ENCODE measurements at regions not wholly inside any gene's neighbourhood (a gene's known extent, or its start where the extent isn't known, plus 50 kb on each side); places are given as distances from the start of the nearest gene placed in this dataset.

DNA sequence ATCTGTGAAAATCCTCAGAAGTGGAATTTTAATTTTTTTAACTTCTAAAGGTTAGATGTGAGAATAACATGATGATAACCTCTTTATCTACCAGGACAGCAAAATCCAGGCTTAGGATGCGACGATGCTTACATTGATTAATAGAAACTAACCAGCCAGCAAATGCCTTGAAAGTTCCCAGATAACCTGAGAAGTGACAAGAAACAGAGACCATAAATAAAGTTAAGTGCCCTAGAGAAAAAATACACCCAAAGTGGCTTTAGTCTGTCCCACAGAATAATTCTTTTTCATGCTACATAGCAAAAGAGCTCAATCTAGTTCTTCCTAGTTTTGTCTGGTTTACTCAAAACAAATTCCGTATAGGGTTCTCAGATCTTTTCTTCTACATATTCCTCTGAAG is 262.7 kb downstream of the WDR11 start:
- TF ChIP-seq, protein P1, sequence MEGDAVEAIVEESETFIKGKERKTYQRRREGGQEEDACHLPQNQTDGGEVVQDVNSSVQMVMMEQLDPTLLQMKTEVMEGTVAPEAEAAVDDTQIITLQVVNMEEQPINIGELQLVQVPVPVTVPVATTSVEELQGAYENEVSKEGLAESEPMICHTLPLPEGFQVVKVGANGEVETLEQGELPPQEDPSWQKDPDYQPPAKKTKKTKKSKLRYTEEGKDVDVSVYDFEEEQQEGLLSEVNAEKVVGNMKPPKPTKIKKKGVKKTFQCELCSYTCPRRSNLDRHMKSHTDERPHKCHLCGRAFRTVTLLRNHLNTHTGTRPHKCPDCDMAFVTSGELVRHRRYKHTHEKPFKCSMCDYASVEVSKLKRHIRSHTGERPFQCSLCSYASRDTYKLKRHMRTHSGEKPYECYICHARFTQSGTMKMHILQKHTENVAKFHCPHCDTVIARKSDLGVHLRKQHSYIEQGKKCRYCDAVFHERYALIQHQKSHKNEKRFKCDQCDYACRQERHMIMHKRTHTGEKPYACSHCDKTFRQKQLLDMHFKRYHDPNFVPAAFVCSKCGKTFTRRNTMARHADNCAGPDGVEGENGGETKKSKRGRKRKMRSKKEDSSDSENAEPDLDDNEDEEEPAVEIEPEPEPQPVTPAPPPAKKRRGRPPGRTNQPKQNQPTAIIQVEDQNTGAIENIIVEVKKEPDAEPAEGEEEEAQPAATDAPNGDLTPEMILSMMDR (IDR thresholded peaks at IDR 0.05 in 8 of 11, conservative IDR thresholded peaks at IDR 0.05 in 3 of 11): no peak
- no peak for TF ChIP-seq POLR2A (IDR thresholded peaks at IDR 0.05)
